Islet of Langerhans (tissue), 1 donor: ENCODE measurements at regions not wholly inside any gene's neighbourhood (a gene's known extent, or its start where the extent isn't known, plus 50 kb on each side); places are given as distances from the start of the nearest gene placed in this dataset.

Experiments used
- FAIRE-seq: peaks from one replicate; lab custom pipeline; 2011; peaks lifted over from hg19 to GRCh38; lab: Jason Lieb, UNC

DNA sequence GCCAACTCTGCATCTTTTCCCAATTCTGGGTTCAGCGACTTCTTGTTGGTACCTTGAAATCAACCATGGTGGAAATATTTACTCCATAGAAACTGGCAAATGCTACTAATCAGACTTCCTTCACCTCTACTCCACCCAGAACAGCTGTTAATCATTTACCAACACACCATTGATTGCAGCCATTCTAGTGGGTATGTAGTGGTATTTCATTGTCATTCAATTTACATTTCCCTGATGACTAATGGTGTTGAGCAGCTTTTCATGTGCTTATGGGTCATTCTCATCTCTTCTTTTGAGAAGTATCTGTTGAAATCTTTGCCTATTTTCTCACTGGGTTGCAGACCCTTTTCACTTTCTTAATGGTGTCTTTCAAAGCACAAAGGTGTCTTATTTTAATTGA, 122.4 kb upstream of the MSX2 start:
- FAIRE-seq = no peak

DNA sequence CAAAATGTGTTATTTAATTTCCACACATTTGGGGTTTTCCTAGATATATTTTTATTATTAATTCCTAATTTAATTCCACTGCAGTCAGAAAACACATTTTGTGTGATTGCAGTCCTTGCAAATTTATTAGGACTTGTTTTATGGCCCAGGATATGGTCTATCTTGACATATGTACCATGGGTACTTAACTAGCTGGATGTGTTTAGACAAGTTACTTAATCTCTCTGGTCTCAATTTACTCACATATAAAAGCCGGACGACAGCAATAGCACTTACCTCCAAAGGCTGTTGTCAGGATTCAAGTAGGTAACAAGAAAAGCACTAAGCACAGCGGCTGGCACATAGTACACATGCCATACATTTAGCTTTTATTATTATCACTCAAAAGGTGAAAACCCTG, 118.2 kb upstream of the MSX2 start:
- FAIRE-seq = no peak

DNA sequence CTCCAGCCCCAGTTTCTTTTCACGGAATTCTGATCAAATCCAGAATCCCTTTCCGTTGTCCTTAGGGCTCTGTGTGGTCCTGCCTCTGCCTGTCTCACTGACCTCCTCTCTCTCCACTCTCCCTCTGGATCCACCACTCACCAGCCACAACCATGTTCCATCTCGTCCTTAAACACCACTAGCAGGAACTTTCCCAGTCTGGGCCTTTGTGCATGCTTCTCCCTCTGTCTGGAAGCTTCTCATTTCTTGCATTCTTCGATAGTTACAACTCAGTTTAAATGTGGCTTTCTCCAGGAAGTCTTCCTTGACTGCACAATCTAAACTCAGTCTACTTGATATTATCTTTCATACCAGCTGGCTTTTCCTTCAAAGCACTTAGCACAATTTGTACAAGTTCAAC, 117.7 kb upstream of the MSX2 start:
- no peak for FAIRE-seq

DNA sequence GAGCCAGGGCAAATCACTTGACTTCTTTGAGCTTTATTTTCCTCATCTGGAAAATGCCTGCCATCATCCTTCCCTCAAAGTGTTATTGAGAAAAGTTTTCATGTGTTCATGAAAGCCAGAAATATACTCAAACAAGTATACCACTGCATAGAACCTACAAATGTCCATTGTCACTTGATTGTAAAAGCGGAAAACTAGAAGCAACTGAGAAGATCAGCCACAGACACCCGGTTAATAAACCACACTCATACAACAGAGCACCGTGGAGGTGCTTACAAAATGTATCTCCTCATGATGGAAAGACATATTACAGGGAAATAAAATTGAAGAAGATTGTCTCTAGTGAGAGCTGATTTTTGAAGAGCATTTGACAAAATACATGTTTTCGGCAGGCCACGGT, 117.2 kb upstream of the MSX2 start:
- FAIRE-seq = no peak

DNA sequence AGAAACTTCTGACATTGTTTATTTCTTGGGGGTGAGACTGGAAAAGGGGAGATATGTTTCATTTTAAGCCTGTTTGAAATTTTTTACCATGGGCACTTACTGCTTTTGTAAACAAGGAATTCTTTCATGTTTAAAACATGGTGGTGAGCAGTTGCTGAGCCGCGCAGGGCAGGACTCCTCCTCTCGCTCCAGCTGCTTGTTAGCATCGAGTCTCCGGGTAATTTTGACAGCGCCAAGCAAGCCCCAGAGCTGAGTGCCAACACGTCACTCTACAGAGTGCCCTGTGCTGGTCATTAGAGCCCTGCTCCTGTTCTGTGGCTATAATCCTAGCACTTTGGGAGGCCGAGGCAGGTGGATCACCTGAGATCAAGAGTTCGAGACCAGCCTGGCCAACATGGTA, 116.5 kb upstream of the MSX2 start:
- FAIRE-seq = no peak

DNA sequence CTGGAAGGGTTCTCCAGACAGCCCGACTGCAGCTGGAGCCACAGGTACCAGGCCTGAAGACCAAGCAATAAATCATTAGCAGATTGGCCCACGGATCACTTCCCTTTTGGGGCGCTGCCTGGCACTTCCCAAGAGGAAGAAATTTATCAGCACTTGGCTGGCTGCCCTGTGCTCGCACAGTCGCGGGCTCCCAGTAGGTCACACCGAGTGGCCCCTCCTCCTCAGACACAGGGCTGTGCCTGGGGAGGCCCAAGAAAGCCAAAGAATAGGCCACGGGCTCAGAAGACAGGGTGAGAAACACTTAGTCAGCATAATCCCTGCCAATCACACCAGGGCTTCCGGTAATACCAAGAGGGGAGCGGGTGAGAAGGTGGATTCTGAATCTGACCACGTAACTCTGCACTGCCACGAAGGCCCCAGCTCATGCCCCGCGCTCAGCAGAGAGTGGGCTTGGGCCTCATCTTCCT, 115.7 kb upstream of the MSX2 start:
- FAIRE-seq = no peak

DNA sequence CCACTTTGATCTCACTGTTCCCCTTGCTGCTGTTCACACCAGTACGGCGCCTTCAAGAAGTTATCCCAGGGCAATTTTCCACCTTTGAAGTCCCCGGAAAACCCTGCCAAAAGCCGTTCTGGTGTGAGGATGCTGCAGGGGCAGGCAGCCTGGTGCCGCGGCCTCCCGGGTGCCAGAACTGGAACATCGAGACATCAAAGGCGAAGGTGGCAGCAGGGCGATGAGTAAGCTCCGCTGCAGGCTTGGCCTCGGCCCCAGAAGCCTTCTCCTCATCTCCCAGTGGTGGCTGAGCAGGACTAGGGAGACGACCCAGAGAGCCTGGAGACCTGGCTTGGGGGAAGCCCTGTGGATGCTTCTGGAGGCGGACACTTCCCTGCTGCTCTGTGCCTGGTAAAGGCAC, 115.3 kb upstream of the MSX2 start:
- no peak for FAIRE-seq

DNA sequence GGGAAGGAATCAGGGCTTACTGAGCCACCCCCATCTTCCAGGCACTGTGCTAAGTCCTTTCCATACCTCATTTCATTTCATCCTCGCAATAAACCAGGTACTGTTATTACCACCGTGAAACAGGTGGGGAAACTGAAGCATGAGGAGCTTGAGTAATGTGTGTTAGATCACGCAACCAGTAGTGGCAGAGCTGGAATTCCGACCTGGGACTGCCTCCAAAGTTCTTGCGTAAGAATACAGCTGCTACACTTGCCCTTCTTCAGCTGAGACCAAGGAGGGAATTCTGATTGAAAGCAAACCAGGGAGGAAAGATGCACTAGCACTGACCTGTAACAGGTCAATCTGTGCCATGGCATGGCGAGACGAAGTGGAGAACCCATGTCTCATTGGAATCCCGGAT, 113.4 kb upstream of the MSX2 start:
- FAIRE-seq = no peak

DNA sequence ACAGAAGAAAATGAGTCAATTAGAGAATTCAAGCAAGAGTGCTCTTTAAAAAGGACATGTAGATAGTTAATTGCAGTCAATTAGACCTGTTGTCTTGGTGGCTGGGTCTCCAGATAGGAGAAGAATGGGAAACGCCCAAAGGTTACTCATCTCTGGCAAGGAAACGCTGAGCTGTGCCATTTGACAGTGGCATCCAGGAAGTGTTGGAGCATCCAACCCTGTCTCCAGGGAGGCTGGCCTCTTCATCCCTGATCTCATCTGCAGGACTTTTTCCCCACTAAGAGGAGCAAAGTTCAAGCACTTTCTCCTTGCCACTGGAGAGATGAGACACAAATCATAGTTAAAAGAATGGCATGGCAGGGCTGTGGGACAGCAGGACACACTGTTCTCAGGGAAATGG, 111.7 kb upstream of the MSX2 start:
- no peak for FAIRE-seq

DNA sequence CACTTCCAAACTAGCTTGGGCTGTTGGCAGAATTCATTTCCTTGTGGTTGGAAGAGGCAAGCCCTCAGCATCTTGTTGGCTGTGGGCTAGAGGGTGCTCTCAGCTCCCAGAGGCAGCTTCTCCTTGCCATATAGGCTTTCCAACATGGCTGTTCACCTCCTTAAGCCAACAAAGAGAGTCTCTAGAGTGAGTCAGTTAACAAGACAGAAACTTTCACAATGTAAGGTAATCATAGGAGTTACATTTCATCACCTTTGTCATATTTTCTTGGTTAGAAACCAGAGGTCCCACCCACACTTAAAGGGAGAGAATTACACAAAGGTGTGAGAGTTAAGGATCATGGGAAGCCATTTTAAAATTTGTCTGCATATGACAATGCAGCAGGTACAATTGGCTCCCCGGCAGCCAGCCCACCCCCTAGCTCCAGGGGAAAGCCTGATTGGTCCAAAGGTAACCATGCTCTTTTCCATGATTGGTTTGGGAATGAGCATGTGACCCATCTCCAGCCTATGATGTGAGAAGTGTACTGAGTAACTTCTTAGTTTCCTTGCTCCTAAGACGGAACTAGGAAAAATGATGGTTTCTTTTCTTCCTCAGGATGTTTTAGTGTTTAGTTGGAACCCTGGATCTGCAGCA, 109.8 kb upstream of the MSX2 start:
- no peak for FAIRE-seq

DNA sequence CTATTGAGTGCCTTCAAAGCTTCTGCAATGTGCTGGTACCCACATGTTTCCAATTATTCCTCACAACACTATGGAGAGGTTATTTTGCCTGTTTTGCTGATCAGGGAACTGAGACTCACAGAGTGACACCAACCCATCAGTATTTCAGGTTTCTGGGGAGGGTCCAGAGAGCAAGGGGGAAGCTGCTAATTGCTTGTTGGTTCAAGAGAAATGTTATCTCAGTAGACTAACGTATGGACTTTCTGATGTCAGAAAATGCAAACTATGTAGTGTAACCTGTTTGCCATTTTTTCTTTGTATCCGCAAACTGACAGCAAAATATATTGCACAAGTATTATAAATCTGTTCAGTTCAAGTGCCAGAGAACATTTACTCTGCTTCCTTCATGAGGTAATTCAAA, 108.3 kb upstream of the MSX2 start:
- no peak for FAIRE-seq

DNA sequence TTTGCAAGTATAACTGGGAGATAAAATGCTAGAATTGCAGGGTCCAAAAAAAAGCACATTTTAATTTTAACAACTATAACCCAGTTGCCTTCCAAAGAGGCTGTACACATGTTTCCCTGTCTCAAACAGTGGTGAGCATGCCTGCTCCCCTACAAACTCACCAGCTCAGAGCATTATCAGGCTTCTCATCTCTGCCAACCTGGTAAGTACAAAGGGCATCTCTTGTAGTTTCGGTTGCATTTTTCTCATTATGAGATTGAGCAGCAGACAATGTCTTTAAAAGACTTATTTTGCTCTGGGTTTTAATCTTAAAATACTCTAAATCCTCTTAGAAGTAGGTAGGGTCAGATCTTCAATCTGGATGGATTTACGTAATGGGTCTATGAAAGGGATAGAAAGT, 107.1 kb upstream of the MSX2 start:
- FAIRE-seq = no peak

DNA sequence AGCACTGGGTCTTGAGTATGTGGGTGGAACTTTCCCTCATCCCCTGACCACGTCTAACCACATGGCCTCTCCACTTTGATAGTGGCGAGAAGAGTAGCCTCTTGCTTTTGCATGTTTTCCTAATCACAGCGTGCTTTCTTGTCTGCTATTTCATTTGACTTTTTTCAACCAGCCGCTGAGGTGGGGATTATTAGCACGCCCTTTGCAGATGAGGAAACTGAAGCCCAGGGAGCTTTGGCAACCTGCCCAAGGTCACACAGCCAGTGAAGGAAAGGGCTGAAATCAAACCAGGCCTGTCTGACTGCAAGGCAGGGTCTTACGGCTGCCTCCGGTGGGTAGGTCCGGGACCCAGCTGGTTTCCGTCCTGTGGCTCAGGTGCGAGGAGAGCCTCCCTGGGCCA, 106.5 kb upstream of the MSX2 start:
- FAIRE-seq = no peak

DNA sequence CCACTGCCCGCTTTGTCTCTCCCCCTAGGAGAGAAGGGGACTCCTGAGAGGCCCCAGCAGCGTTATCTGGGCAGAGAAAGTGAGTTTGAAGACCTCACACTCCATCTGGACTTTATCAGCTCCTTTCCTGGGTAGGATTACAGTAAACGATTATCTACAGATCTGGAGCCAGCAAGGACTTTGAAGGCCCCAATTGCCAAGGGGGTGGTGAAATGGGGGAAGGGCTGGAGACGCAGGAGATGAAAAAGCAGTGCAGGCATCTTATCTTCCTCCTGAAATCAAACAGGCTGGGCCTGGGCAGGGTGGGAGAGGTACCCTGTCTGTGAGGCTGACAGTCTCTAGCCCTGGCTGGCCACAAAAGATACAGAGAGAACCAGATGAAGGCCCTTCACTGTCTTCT, 105.8 kb upstream of the MSX2 start:
- no peak for FAIRE-seq

DNA sequence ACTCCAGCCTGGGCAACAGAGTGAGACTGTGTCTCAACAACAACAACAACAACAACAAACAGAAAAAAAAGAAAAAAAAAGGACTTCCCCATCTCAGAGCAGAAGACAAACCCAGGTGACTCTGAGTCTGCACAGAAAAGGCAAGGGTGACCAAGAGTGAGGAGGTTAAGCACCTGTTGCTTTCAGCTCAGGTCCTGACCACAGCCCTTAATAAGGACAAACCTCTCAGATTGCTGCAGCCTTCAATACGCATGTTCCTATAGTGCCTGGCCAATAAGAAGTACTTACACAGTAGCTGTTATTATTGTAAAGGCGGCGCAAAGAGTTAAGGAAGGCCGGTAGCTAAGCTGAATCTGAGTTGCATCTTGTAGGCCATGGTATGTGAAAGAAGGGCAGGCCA, 102.3 kb upstream of the MSX2 start:
- FAIRE-seq = no peak

DNA sequence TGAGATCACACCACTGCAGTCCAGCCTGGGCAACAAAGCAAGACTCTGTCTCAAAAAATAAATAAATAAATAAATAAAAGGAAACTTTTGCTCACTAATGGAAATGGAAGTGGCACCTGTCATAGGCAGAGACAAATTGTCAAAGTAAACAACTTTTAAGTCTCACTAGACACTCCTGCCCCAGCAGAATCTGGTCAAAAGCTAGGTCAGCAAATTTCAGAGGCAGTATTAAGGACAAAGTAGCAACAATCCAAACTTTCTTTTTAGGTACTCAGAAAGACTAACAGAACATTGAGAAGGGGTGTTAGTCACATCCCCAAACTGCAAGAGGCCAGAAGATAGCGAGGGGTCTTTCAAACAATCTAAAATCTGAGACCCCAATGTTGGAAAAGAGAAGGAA, 101.4 kb upstream of the MSX2 start:
- FAIRE-seq = no peak

DNA sequence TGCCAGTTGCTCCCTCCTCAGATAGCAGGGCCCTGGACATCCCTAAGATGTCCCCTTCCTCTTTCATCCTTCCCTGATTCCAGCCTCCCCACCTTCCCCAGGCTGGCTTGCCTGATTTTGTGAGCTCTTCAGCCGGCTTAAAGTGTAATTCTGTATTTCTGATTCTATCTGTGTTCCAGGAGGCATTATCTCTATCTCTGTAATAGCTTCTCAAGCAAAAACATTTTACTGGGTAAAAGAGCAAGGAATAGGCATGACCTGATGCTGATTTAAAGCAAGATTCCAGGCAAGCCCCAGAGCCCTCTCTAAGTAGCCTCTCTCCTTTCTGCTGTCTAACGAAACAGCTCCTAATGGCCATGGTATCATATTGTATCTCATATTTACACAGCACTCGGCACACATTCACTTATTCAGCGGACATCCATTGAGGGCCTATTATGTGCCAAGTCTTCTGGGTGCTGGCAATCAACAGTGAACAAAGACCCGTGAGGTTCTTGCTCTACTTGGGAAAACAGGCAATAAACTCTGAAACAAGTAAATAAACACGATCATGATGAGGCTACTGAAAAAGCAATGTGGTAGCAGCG, 100.9 kb upstream of the MSX2 start:
- no peak for FAIRE-seq

DNA sequence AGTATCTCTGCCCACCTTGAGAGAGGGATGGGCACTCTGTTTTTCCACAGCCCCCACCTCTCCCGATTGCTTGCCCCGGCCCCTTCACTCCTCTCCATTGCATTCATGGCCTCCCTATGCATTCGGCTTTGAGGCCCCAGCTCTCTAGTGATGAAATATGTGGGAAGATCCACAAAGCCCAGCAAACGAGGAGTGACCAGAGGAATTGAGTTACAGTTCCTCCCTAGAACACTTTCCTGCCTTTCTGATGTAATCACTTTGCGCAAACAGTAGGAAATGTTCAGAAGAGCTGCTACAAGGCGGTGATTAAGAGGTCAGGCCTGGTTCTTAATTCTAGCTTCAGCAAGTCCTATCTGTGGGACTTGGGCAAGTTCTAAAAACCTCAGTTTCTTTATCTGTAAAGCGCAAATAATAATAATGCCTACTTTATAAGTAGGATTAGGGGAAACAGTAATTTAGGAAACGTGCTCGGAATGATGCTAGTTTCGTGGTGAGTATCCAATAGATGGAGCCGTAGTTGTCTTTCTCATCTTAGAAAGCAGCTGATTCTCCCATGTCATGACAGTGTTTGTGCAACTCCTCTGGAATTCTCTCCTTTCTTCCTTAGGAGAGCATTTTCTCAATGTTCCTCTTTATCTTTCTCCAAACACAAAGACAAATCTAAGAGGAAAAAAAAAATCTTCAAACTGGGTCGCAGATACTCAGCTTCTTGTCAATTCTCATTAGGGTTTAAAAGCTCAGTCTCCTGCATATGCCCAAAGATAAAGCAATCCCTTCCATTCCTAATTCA, 99.5 kb upstream of the MSX2 start:
- FAIRE-seq = no peak

DNA sequence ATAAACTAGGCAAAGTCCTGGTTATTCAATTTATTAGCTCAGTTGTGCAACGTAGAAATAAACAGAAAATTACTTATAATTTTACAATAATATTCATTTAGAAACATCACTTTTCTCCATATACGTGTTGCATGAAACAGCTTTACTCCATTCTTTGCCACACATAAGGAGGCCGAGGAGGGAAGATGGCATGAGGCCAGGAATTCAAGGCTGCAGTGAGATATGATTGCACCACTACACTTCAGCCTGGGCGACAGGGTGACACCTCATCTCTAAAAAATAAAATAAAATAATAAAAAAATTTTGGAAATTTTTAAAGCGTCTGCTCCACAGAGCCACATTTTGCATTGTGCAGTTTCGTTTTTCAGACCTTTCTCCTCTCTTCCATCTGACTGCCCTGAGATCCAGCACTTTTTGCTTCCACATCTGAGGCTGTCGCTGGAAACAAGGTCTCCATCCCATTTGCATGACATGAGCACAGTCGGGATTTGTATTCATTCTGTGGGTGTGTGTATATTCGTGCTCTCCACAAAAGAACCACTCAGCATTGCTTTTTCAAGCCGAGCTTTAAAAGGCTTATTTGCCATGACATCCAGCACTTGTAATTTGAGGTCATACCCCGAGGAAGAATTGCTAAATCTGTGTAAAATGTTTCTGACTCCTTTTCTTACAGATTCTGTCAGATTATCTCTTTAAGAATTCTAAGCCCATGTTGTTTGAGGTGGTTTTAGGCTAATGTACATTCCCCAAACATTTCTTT, 98.6 kb upstream of the MSX2 start:
- FAIRE-seq = no peak

DNA sequence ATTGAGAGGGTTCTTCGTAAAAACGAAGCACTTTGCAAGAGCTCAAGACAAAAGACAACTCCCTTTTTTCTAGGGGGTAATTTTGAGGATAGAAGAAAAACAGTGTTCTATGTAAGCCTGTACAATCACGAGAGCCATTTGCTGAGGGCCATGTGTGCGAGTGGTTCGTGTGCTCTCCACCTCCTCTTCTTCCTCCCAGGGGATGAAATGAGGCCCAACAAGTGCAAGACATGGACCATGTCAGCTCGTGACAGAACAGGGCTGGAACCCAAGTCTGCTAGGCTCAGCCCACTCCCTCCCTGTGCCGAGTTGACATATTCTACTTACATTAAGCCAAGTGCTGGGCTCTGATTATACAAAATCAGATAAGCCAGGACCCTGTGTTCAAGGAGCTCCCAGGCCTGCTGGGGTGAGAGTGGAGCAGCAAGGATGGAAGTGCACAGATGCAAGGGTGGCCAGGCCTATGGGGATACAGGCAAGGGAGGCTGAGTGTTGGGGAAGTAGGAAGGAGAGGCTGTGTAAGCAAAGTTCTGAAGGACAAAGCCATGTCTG, 97.9 kb upstream of the MSX2 start:
- no peak for FAIRE-seq

DNA sequence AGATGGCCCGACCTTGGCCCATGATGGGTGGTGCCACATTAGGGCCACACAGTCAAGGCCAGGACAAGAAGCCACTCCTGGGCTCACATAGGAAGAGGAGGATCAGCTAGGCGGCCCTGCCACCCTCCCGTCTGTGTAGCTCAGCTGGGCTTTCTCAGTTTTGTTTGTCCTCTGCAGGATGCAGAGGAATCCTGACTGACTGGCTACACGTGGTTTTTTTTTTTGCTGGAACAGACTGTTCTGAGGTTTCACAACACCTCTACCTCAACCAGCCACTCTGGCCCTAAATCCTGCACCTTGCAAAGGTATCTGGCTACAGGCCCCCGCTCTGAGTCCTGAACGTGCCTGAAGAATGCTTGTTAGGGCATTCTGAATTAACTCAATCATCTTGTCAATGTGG, 88.3 kb upstream of the MSX2 start:
- no peak for FAIRE-seq

DNA sequence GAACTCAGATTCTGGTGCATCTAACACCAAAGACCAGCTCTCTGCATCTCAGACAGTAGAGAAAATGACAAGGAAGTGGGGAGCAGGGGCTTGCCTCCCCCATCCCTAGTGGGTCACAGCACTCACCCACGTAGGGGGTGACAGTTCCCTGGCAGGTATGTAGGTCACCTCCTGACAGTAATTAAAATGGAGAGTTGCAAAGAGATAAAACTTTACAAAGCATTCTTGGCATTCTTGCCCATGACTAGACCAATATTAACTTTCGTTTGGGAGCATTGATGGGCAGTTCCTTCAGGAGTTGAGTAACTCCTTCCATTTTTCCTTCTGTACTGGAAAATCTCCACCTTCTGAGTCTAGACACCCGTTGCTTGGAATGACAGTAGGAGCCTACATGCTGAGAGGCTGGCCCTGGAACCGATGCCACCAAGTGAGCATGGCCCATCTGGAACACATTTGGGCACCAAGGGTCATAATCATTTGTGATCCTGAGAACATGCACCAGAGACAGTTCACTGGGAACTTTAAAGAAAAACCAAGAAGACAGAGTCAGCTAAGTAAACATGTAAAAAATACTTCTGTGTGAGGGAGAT, 81.5 kb upstream of the MSX2 start:
- no peak for FAIRE-seq
